Heart left ventricle (tissue), 13 donors: ENCODE measurements at regions not wholly inside any gene's neighbourhood (a gene's known extent, or its start where the extent isn't known, plus 50 kb on each side); places are given as distances from the start of the nearest gene placed in this dataset.

ENCODE experiments used
- CTCF ChIP-seq, 12 donors: fragments of 200-600 bp; sonication (generic) in 4 of 12; IDR thresholded peaks; one replicate each; pipeline versions ENCODE4 v1.5.0 to v1.8.0; 2018 to 2022; ENCODE audit warnings: antibody characterized with exemption in 12 of 12, mild to moderate bottlenecking in 5 of 12
- POLR2A ChIP-seq, 2 donors: fragments of 450-650 bp; IDR thresholded peaks; one replicate each; pipeline ENCODE4 v1.6.1; 2017; ENCODE audit warnings: antibody characterized with exemption in 2 of 2, mild to moderate bottlenecking in 2 of 2, moderate library complexity in 2 of 2
- donor health status: ischemic (EF 13 %, LVEDD 7.1; RV severe dilation, severe dysfunction).
- donor health status: DM: no; HTN: yes; CAD: no.
- donor health status: DM: no; HTN: no; CAD: no.
- donor health status: ischemic (EF 25% LVEDD 6.9; RV normal size, moderate dysfunction).
- donor health status: ischemic (EF 25% LVEDD 5.7; RV mildly dilated, moderate dysfunction).
- donor health status: ischemic (EF 35%, LVEDD 5.7; RV mildly dilated, moderate dysfunction).
- donor health status: nonischemic (EF 11% LVEDD 7.7; RV severe dilation, severe dysfunction).
- donor health status: DM: yes; HTN: yes; CAD: no.
- donor health status: PGD.
- donor health status: ischemic (EF 29% LVEDD 5.4; RV normal size, mild dysfunction).
- donor health status: nonischemic (EF 23%, LVEDD 6.1; RV moderate dilation, normal function).

GRCh38 chr10:21242915-21243314 is 282.6 kb downstream of the SKIDA1 start:
- TF ChIP-seq CTCF (IDR thresholded peaks at IDR 0.05) (no peak), POLR2A (IDR thresholded peaks at IDR 0.05) (no peak)
